ENCODE measurements at regions not wholly inside any gene's neighbourhood (a gene's known extent, or its start where the extent isn't known, plus 50 kb on each side); places are given as distances from the start of the nearest gene placed in this dataset.

DNA sequence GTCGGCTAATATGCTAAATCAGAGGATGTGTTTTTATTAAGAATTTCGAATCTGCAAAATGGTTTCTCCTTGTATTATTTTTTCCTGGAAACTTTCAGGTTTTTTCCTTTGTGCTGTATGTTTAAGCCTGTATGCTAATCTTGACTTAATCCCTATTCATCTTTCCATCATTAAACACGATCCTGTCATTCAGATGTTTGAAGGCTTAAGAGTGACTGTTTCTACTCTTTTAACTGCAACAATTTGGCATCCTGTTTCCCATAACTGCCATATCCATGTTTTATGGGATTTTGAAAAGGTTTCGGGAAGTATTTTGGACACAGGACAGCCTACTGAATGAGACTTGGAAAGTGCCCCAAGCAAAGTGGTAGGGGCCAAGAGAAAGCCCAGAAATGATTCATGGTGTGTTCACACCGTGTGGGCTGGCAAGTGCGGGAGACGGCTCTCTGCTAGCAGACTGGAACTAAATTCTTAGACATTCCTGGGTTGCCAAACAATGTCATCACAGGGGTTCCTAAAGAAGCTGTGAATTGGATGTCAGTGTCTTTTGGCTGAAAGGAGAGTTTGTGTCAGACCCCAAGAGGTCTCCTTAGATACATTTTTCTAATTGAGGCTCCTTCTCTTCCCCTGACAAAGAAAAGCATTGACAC, 125.4 kb upstream of the ADAMTS16 start:
- no peak for TF ChIP-seq RCOR1 (IDR thresholded peaks at IDR 0.05; ENCODE audit: low read depth, low read length)
- TF ChIP-seq HOXB5 (CRISPR knock-in tag; IDR thresholded peaks at IDR 0.05) = no peak
- no peak for TF ChIP-seq EP300 (IDR thresholded peaks at IDR 0.05)
- TF ChIP-seq, protein P1, sequence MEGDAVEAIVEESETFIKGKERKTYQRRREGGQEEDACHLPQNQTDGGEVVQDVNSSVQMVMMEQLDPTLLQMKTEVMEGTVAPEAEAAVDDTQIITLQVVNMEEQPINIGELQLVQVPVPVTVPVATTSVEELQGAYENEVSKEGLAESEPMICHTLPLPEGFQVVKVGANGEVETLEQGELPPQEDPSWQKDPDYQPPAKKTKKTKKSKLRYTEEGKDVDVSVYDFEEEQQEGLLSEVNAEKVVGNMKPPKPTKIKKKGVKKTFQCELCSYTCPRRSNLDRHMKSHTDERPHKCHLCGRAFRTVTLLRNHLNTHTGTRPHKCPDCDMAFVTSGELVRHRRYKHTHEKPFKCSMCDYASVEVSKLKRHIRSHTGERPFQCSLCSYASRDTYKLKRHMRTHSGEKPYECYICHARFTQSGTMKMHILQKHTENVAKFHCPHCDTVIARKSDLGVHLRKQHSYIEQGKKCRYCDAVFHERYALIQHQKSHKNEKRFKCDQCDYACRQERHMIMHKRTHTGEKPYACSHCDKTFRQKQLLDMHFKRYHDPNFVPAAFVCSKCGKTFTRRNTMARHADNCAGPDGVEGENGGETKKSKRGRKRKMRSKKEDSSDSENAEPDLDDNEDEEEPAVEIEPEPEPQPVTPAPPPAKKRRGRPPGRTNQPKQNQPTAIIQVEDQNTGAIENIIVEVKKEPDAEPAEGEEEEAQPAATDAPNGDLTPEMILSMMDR (IDR thresholded peaks at IDR 0.05) = no peak
- no peak for TF ChIP-seq NFE2L2 (conservative IDR thresholded peaks at IDR 0.05; ENCODE audit: low read length)
- TF ChIP-seq POLR2A (IDR thresholded peaks at IDR 0.05; ENCODE audit: low read length) = no peak
- no peak for TF ChIP-seq RAD21 (conservative IDR thresholded peaks at IDR 0.05 in 1 of 2, IDR thresholded peaks at IDR 0.05 in 1 of 2)
- TF ChIP-seq HOXA7 (CRISPR knock-in tag; IDR thresholded peaks at IDR 0.05) = no peak
- no peak for TF ChIP-seq FOSB (CRISPR knock-in tag; IDR thresholded peaks at IDR 0.05)
- no peak for TF ChIP-seq KDM1A (IDR thresholded peaks at IDR 0.05; ENCODE audit: low read depth)
- TF ChIP-seq, protein P2, sequence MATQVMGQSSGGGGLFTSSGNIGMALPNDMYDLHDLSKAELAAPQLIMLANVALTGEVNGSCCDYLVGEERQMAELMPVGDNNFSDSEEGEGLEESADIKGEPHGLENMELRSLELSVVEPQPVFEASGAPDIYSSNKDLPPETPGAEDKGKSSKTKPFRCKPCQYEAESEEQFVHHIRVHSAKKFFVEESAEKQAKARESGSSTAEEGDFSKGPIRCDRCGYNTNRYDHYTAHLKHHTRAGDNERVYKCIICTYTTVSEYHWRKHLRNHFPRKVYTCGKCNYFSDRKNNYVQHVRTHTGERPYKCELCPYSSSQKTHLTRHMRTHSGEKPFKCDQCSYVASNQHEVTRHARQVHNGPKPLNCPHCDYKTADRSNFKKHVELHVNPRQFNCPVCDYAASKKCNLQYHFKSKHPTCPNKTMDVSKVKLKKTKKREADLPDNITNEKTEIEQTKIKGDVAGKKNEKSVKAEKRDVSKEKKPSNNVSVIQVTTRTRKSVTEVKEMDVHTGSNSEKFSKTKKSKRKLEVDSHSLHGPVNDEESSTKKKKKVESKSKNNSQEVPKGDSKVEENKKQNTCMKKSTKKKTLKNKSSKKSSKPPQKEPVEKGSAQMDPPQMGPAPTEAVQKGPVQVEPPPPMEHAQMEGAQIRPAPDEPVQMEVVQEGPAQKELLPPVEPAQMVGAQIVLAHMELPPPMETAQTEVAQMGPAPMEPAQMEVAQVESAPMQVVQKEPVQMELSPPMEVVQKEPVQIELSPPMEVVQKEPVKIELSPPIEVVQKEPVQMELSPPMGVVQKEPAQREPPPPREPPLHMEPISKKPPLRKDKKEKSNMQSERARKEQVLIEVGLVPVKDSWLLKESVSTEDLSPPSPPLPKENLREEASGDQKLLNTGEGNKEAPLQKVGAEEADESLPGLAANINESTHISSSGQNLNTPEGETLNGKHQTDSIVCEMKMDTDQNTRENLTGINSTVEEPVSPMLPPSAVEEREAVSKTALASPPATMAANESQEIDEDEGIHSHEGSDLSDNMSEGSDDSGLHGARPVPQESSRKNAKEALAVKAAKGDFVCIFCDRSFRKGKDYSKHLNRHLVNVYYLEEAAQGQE (IDR thresholded peaks at IDR 0.05) = no peak
- no peak for TF ChIP-seq ZC3H11A (IDR thresholded peaks at IDR 0.05)
- TF ChIP-seq, protein P3, sequence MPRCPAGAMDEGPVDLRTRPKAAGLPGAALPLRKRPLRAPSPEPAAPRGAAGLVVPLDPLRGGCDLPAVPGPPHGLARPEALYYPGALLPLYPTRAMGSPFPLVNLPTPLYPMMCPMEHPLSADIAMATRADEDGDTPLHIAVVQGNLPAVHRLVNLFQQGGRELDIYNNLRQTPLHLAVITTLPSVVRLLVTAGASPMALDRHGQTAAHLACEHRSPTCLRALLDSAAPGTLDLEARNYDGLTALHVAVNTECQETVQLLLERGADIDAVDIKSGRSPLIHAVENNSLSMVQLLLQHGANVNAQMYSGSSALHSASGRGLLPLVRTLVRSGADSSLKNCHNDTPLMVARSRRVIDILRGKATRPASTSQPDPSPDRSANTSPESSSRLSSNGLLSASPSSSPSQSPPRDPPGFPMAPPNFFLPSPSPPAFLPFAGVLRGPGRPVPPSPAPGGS (IDR thresholded peaks at IDR 0.05) = no peak
- TF ChIP-seq CEBPB (IDR thresholded peaks at IDR 0.05) = no peak
